C1 segment of cervical spinal cord (tissue), 14 donors: ENCODE measurements at regions not wholly inside any gene's neighbourhood (a gene's known extent, or its start where the extent isn't known, plus 50 kb on each side); places are given as distances from the start of the nearest gene placed in this dataset.
A peak's percentile ranks its signal among the peaks of the same experiment; 100 is the strongest.
"Not testable (repeated sequence)": the region's sequence is repeated elsewhere in the genome, so short reads cannot be mapped to it uniquely, and the experiment has no call there.

Source experiments
- DNase-seq, 14 donors: peaks; one replicate each; lab custom pipeline; 2025; lab: John Stamatoyannopoulos, UW

DNA sequence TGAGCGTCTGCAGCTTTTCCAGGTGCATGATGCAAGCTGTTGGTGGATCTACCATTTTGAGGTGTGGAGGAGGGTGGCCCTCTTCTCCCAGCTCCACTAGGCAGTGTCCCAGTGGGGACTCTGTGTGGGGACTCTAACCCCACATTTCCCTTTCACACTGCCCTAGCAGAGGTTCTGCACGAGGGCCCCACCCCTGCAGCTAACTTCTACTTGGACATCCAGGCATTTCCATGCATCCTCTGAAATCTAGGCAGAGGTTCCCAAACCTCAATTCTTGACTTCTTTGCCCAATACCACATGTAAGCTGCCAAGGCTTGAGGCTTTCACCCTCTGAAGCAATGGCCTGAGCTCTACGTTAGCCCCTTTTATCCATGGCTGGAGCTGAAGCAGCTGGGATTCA lies 61.4 kb upstream of the HGFAC start:
- DNase-seq: not testable (repeated sequence)

DNA sequence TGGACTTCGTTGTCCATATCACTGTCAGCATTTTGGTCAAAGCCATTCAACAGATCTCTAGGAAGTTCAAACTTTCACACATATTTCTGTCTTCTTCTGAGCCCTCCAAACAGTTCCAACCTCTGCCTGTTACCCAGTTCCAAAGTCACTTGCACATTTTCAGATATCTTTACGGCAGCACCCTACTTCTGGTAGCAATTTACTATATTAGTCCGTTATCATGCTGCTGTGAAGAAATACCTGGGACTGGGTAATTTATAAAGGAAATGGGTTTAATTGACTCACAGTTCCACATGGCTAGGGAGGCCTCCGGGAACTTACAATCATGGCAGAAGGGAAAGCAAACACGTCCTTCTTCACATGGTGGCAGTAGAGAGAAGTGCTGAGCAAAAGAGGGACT lies 60.6 kb upstream of the HGFAC start:
- not testable (repeated sequence) for DNase-seq

DNA sequence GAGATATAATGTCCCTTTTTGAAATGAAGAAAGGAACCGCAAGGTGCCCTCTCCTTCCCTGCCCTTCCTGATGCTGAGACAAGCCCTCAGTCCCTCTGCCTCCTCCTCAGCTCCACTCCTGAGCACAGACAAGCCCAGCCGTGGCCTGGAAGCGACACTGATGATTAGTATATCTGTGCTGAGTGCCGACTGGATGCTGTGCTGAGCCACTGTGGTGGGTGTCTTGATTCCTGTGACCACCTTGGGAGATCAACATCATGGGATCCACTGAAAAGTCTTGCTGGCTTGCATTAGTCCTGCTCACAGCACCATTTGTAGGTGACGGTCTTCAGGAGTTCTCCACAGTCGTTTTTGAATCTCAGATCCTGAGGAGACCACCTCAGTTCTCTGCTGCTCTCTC lies 59.5 kb upstream of the HGFAC start:
- DNase-seq: no peak

DNA sequence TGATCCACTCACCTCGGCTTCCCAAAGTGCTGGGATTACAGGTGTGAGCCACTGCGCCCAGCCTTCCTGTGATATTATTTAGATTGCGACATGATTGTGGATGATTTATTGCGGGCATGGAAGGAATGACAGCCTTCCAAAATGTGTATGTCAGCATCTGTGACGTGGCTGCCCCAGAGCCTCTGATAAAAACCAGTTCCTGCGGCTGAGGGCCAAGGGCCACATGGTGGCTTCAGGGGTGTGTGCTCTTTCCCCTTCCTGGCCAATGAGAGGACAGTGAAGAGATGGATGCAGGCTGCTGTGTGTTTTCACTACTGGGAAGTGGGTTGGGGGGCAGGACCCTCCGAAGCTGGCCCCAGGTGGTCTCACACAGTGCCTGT lies 57.4 kb upstream of the HGFAC start:
- no peak for DNase-seq

DNA sequence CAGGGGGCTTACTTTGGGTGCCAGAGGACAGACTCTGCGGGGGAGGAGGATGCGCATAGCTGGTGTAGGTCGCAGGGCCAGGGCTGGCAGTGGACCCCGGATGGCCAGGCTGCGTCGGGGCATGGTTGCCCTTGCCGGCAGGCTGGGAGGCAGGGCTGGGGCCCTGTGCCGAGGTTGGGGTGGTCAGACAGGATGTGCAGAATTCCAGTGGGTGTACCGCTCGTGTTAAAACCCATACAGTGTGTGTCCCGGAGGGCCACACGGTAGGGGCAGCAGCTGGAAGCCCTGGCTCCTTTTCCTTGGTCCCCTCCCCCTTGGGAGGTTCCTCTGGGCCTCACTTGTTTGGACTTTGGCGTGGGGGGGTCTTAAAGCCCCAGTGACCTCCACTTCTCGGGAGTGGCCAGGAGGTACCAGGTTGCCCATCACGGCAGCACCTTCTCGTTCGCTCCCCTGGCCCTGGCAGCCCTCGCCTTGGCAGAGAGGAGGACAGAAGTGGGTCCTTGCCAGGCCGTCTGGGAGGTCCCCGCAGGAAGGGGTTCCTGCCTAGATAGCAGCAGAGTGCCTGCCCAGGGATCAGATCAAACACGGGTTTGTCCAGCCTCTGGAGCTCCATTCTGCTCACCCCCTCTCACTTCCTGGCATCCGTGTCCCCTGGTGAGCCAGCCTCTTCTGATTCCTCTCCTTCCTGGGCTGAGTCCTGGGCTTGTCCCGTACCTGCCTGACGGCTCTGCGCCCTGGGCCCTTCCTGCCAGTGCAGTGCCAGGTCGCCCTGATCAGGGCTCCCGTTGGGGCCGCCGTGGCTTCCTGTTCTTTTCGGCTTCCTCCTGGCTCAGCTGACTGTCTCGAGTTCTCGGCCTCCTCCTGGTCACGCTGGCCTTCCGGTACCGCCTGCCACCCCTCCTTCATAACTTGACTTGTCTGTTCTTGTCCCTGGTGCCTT lies 56.7 kb upstream of the HGFAC start:
- peak in 6 of 14 donors; percentile 29 to 67 (median 47) for DNase-seq

DNA sequence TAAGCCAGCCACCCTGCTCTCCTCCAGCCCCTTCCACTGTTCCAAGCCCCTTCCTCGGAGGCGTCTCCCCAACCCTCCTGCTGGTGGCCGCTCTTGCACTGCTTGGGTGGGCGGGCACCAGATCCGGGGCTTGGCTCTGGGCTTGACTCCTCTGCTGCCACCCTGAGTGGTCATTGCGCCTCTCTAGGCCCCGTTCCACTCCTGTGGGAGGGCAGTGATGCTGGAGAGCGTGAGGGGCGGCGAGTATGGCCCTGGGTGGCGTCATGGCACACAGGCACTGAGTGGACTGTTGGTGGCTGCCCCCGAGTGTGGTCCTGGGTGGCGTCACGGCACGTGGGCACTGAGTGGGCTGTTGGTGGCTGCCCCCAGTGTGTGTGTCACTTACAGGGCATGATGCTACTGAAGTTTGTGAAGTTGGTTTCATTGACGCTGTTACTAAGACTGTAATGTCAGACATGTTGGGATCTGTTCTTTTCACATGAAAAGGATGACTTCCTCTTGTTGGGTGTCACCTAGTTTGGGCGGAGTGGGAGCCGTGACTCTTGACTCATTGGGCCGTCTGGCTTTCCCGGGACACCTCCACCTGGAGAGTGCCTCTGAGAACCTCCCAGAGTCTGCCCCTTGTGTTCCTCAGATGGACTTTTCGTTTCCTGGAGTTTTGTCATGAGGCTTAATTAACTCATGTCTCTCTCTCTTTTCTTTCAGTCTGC lies 55.9 kb upstream of the HGFAC start:
- DNase-seq: peak in 2 of 14 donors; percentile 46 to 67

DNA sequence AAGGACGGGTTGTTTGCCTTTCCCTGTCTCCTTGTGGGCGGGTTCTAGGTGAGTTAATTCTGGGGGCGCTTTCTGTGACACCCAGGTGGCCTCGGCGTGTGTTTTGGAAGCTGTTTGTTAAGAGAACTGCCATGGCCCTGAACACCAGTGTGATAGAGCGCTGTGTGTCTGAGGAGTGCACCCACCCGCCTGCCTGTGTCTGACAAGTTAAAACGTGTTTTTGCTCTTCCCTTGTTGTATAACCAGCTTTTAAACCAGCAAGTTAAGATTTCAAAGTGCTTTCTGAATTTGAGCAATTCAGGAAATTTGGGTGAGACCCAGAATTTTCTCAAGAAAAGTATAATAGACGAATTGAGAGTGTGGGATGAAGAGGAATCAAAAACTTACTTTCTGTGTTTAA lies 55.2 kb upstream of the HGFAC start:
- no peak for DNase-seq

DNA sequence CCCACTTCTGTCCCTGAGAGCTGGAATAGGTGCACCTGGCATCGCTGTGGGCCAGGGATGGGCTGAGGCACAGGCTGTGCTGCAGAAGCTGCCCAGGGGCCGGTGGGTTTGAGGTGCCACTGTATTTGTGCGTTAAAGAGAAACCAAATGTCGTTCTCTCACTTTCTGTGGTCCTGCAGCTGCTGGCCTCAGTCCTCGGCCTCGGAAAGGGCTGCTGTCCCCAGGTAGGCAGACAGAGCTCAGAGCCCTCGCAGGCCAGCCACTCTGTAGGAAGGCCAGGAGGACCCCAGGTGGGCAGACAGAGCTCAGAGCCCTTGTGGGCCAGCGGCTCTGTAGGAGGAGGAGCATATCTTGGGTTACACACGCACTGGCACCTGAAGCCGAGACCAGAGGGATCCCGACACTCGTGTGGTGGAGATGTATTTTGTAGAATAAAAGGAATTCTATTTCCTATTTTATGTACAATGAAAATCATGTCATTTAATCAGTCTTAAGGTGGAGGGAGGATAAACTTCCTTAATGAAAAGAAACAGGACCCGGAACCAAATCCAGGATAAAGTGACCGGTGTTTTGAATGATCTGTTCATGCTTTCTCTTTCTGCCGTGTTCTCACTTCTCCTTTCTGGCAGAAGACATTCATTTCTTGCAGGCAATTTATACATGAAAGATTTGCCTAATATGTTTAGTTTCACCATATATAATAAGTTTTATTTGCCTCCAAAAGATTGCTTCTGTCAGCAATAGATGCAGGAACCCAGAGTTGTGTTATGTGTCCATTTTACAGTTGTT lies 54.4 kb upstream of the HGFAC start:
- no peak for DNase-seq

DNA sequence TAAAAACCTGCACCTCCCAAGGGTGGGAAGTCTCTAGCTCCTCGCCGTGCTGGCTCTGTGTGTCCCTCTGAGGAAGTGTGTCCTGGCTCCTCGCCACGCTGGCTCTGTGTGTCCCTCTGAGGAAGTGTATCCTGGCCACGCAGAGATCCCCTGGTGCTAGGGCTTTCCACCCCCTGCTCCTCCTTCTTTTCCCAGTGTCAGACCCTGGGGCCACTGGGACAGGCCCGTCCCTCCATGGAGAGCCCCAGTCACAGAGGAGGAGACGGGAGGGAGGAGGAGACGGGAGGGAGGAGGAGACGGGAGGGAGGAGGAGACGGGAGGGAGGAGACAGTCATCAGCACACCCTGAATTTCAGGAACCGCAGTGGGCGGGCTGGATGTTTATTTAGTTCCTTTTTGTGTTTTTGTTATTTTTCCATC lies 53.8 kb upstream of the HGFAC start:
- DNase-seq: peak in 10 of 14 donors; percentile 31 to 71 (median 41)

DNA sequence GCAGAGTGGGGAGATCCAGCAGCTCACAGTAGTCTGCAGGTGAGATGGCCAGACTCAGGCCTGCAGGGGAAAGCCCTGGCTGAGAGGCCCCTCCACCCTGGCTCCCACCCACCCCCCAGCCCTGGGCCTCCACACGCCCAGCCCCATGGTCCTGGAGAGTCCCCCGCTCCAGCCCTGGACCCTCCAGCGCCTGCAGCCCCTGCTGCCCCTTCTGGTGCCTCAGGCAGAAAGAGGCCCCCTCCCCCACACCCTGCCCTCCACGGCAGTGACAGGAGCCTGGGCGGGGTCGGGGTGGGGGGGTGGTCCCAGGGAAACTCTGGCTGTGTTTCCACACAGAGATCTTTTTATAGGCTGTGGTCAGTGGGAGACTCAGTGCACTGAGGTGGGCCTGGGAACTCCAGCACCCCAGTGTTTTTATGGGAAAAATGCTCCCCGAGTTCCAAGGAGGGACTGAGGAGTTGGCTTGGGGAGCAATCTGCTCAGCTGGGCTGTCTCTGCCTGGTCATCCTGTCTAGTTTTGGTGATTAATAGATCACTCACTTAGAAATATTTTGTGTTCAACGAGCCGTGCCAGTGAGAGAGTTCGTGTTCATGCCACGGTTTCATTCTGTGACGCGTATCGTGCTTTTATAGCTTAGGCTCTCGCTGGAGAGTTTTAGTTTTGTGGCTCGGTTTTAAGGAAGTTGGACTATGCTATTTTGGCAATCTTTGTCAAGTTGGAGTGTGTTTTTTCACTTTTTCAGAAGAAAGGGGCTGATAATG lies 53.1 kb upstream of the HGFAC start:
- no peak for DNase-seq

DNA sequence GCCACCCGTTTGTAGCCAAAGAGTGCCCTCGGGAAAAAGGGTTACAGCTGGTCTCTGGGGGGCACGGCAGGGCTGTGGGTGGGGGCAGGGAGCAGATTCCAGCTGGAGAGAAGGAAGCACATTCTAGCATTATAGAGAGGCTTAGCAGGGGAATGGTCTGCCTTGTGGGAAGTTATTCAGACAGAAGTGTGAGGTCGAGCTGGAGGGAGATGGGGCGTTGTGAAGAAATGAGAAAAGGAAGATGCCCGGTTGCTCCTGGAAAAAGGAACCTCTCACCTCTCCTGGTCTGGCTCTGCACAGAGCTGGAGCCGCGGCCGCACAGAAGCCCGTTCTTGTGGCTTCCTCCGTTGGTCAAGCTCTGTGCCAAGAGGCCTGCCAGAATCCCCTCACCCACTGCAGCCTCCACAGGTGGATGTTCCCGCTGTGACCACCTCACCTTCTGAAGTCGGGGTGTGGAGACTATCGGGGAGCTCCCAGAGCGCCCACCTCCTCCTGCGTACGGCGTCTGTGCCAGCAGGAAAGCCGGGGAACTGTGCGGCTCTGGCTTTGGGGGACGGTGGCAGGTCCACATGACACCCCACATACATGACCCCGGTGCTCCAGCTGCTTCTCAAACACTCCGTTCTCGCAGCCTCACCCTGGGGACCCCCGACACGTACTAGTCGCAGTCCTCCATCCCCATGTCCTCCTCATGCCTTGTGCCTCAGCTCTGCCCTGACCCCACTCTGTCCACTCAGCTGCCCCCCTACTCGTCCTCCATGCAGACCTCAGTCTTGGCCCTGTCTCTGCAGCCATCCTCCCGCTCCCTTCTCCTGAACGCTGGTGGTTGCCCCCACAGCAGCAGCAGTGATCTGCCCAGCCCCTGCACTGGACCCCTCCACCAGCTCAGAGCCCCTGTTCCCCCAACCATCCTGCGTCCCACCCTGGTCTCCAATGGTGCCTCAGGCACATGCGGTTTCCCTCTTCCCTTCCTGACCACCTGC lies 52.2 kb upstream of the HGFAC start:
- DNase-seq: peak in 1 of 14 donors; percentile 21

DNA sequence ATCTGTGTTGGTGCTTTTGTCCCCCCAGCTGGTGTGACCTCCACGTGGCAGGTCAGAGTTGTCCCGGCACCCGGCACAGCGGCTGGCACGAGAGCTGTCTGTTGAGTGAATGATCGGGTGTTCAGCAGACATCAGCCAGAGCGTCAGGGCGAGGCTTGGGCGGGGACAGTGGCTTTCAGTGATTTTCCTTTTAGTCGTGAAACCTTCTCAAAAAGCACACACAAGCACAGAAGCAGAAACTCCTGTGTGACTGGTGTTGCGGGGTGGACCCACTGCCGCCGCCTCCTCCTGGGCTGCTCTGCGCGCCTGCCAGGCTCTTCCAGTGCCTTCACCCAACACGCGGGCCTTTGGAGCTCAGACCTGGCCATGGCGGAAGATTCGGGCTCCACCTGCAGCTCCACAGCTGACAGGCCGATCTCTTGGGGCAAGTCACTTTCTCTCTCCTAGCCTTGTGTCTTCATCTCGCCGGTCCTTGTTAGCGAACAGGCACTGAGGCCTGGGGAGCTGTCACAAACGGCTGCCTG lies 51.4 kb upstream of the HGFAC start:
- DNase-seq: no peak

DNA sequence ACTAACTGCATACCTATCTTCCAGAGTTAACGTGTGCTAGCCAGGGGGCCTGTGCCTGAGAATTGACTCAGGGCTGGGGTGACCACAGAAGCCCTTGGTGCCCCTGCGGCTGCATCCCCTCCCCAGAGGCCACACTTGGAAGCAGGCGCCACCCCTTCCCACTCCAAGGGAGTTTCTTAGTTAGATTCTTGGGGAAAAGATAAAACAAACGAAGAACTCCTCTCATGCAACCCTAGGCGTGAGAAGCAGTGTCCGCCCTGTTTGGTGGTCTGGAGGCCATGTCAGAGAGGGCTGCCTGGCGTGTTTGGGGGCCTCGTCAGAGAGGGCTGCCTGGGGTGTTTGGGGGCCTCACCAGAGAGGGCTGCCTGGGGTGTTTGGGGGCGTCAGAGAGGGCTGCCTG lies 50.3 kb upstream of the HGFAC start:
- DNase-seq: no peak
